HG03565 (cell line): ENCODE measurements at regions not wholly inside any gene's neighbourhood (a gene's known extent, or its start where the extent isn't known, plus 50 kb on each side); places are given as distances from the start of the nearest gene placed in this dataset.
"Not testable (repeated sequence)": the region's sequence is repeated elsewhere in the genome, so short reads cannot be mapped to it uniquely, and the experiment has no call there.

Experiments used
- ATAC-seq: cut with Tn5 transposase; IDR thresholded peaks from one replicate; pipeline ENCODE4 v1.9.1; 2021; ENCODE audit warnings: mild to moderate bottlenecking, moderate library complexity; ENCODE audit not compliant: unreplicated experiment

GRCh38 chr21:38039841-38040240 lies 123.6 kb upstream of the KCNJ6 start:
- no peak for ATAC-seq

GRCh38 chr21:38041493-38041892 lies 125.2 kb upstream of the KCNJ6 start:
- no peak for ATAC-seq

GRCh38 chr21:38042246-38042645 lies 126.0 kb upstream of the KCNJ6 start:
- ATAC-seq: no peak

GRCh38 chr21:38048167-38048566 lies 131.9 kb upstream of the KCNJ6 start:
- ATAC-seq: no peak

GRCh38 chr21:38054334-38054733 lies 138.1 kb upstream of the KCNJ6 start:
- ATAC-seq: no peak

DNA sequence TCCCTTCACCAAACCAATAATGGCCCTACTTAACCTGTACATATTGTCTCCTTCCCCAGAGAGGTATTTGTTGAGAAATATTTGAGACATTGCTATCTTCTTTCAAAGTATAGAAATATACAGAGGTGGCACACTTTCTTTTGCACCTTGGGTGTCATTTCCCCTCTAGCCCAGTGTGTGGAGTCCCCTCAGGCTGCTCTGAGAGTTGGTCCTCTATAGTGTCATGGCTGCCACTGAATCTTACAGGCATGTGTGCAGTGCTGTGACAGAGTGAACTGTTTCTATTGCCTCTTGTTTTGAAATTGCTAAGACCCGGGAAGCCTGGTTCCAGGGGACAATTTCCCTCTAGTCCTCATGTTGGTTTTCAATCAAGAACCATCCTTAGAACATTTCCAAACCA lies 140.2 kb upstream of the KCNJ6 start:
- no peak for ATAC-seq

- no peak for ATAC-seq
These were observed 141.4 kb upstream of the KCNJ6 start for GRCh38 chr21:38057626-38058025.

DNA sequence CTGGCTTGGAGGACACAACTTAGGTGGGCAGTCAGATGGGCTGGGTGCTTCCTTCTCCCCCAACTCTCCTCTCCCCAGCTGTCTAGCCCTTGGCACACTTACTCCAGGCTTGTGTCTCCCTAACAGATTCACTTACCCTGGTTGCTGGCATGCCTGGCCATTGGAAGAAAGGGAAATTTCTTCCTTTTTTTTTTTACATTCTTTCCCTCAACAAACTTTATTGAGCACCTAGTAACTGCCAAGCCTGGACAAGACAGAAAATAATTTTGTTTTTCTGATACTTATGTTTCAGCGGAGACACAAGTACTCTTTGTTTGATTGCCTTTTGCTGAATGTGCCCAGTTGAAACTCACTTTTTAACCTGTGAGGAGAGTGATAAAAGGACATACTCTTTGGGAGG lies 144.3 kb upstream of the KCNJ6 start:
- no peak for ATAC-seq

GRCh38 chr21:38067086-38067739 lies 151.0 kb upstream of the KCNJ6 start:
- no peak for ATAC-seq

DNA sequence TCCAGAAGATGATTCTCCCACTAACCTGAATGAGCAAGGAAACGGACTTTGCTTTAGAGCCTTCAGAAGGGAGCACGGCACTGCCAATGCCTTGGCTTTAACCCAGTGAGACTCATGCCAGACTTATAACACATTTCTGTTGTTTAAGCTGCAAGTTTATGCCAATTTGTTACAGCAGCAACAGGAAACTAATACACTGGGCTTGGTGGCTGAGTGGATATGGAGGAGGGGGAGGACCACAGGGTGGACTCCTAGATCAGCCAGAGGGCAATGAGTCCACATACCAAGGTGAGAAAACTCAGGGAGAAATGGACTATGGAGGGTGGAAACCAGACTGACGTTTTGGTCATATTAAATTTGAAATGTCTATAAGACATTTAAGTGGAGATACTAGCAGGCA lies 156.2 kb upstream of the KCNJ6 start:
- no peak for ATAC-seq

DNA sequence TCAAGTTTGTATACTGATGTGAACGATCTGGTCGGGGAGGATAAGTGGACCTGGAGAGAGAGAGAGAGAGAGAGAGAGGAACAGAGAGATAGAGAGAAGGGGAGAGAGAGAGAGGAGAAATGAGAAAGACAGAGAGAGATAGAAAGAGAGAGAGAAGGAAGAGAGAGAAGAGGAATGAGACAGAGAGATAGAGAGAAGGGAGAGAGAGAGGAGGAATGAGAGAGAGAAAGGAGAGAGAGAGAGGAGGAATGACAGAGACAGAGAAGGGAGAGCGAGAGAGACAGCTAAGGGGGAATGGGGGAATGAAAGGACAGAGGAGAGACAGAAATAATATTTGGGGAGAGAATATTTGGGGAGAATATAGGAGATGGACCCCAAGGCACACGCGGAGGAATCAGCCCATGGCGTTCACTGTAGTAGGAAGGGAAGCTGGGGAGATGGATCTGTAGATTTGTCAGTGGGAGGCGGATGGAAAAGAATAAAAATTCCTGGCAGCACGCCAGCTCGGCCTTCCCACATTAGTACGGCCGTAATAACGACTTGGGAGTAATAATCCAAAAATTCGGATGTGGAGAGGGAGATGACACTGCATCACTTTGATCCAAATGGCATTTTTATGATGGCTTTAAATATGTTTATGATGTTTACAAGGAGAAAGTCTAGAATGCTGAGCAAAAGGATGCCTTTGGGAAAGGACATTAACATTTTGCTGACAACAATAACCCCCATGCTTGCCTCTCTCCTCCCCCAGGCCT lies 159.8 kb upstream of the KCNJ6 start:
- no peak for ATAC-seq

- ATAC-seq: no peak
These were observed 161.3 kb upstream of the KCNJ6 start for GRCh38 chr21:38077569-38077968.

- ATAC-seq: no peak
These were observed 164.6 kb upstream of the KCNJ6 start for GRCh38 chr21:38080888-38081287.

GRCh38 chr21:38081708-38082107 lies 165.5 kb upstream of the KCNJ6 start:
- no peak for ATAC-seq

GRCh38 chr21:38082936-38083485 lies 166.8 kb upstream of the KCNJ6 start:
- no peak for ATAC-seq

- no peak for ATAC-seq
These were observed 167.3 kb upstream of the KCNJ6 start for GRCh38 chr21:38083535-38083934.

DNA sequence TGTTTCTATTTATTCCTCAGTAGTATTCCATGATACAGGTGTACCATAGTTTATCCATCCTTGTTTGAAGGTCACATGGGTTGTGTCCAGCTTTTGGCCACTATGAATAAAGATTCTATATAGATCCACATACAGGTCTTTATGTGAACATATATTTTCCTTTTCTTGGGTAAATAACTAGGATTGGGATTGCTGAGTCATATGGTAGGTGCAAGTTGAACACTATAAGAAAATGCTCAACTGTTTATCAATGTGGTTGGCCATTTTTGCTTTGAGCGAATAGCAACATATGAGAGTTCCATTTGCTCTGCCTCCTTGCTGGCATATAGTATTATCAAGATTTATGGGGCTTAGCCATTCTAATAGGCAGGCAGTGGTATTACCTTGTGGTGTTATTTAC lies 170.2 kb upstream of the KCNJ15 start:
- ATAC-seq: no peak

DNA sequence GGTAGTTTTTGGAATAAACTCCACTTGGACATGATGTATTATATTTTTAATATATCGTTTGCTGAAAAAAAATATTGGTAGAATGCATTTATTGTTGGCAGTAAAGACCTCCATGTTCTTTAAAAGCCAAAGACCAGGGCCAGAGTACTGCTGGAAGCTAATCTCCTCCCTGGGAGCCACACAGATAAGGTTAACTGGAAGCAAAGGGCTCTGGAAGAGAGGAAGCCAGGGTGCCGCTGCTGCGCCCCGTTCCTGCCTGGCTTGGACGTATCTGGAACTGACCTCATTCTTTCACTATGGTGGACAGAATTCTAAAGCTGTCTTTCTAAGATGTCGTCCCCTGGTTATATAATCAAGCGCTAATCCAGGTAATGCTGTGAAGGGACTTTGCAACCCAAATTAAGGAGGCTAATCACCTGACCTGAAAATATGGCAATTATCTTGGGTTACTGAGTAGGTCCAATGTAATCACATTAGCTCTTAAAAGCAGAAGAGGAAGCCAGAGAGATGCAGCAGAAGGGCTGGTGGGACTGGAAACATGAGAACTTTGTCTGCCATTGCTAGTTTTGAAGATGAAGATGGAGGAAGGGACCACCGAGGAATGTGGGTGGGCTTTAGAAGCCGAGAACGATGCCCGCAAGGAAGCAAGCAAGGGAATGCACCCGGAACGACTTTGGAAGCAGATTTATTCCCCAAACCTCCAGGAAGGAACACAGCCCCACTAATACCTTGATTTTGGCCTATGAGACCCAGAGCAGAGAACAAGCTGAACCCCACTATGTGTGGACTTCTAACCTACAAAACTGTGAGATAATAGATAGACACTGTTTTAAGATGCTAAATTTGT lies 167.7 kb upstream of the KCNJ15 start:
- ATAC-seq: no peak

- ATAC-seq: no peak
These were observed 167.1 kb upstream of the KCNJ15 start for GRCh38 chr21:38089763-38090046.

DNA sequence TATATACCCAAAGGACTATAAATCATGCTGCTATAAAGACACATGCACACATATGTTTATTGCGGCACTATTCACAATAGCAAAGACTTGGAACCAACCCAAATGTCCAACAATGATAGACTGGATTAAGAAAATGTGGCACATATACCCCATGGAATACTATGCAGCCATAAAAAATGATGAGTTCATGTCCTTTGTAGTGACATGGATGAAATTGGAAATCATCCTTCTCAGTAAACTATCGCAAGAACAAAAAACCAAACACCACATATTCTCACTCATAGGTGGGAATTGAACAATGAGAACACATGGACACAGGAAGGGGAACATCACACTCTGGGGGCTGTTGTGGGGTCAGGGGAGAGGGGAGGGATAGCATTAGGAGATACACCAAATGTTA lies 165.7 kb upstream of the KCNJ15 start:
- ATAC-seq: not testable (repeated sequence)

DNA sequence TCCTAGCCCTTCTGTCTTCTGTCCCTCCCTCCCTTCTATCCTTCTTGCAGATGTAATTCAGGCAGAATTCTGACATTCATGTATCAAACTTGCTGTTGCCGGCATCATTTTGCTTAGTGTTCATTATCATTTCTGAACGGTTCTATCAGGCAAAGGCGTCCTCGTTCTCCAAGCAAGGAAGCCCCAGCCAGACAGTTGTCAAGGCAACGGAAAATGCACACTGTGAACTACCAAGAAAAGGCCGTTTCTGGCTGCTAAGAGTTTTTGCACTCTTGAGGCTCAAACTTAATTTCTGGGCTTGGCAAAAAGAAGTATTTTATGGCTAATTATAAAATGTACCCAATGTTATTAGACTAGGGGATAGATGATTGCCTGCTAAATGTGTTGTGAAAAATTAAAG lies 164.7 kb upstream of the KCNJ15 start:
- no peak for ATAC-seq

GRCh38 chr21:38095220-38095619 lies 161.6 kb upstream of the KCNJ15 start:
- ATAC-seq: no peak
